B cell (primary cell): ENCODE measurements at regions not wholly inside any gene's neighbourhood (a gene's known extent, or its start where the extent isn't known, plus 50 kb on each side); places are given as distances from the start of the nearest gene placed in this dataset.

Experiments used
- ATAC-seq: fragments of 200-7000 bp; cut with Tn5 transposase; one replicate; pipeline ENCODE4 v1.10.0; 2021; ENCODE audit warnings: low read depth, mild to moderate bottlenecking, moderate number of reproducible peaks, moderate library complexity
- CTCF ChIA-PET: fragments of 350-600 bp; sonication (Branson Sonifier 250); formaldehyde crosslinking; loops from one replicate; lab custom pipeline; 2021; ENCODE audit warnings: antibody characterized with exemption, inconsistent platforms; lab: Charles Lee
- POLR2A ChIA-PET: fragments of 350-600 bp; sonication (Branson Sonifier 250); formaldehyde crosslinking; loops from one replicate; lab custom pipeline; 2021; ENCODE audit warnings: antibody characterized with exemption; lab: Charles Lee
- DNase-seq: peaks from one replicate; pipeline ENCODE4 v3.0.0; 2013
- H2AFZ ChIP-seq: 2 replicates; pipeline ENCODE4 v1.6.1; 2012; ENCODE audit warnings: mild to moderate bottlenecking, low read depth, low read length; ENCODE audit not compliant: insufficient read depth, poor library complexity, severe bottlenecking
- H3K27ac ChIP-seq, 2 donors: 1 replicate in 1 of 2; 2 replicates in 1 of 2; pipeline ENCODE4 v1.5.1; 2012 to 2013; ENCODE audit warnings: low read length in 2 of 2, mild to moderate bottlenecking in 2 of 2, moderate library complexity in 1 of 2
- H3K27me3 ChIP-seq, 4 experiments: fragments of 200-600 bp in 1 of 4; sonication (generic) in 1 of 4; replicated peaks in 1 of 4; 1 replicate in 2 of 4; 2 replicates in 2 of 4; pipeline versions ENCODE4 v1.6.1 to v1.7.0; 2013 to 2016; ENCODE audit warnings: low read length in 3 of 4, mild to moderate bottlenecking in 2 of 4, mixed read lengths in 1 of 4, moderate library complexity in 1 of 4; ENCODE audit not compliant: insufficient read depth in 4 of 4, control insufficient read depth in 3 of 4; ENCODE audit errors: control extremely low read depth in 1 of 4
- H3K36me3 ChIP-seq, 2 experiments: replicated peaks in 1 of 2; 1 replicate in 1 of 2; 2 replicates in 1 of 2; pipeline versions ENCODE4 v1.6.1 to v1.7.1; 2013; ENCODE audit warnings: low read length in 1 of 2; ENCODE audit not compliant: insufficient read depth in 2 of 2, control insufficient read depth in 1 of 2; ENCODE audit errors: control extremely low read depth in 1 of 2, extremely low read depth in 1 of 2
- H3K4me1 ChIP-seq, 2 donors: fragments of 200-600 bp in 1 of 2; sonication (generic) in 1 of 2; 1 replicate in 1 of 2; 2 replicates in 1 of 2; pipeline versions ENCODE4 v1.5.1 to v1.6.1; 2013 to 2017; ENCODE audit warnings: low read length in 2 of 2; ENCODE audit not compliant: control insufficient read depth in 2 of 2, insufficient read depth in 2 of 2
- H3K4me2 ChIP-seq: replicated peaks from 2 replicates; pipeline ENCODE3; 2012; ENCODE audit warnings: mild to moderate bottlenecking, low read depth, low read length; ENCODE audit not compliant: poor library complexity, severe bottlenecking
- H3K4me3 ChIP-seq, 5 experiments: fragments of 200-600 bp in 1 of 5; sonication (generic) in 1 of 5; 1 replicate in 3 of 5; 2 replicates in 2 of 5; pipeline versions ENCODE4 v1.5.1 to v1.7.0; 2011 to 2016; ENCODE audit warnings: low read length in 4 of 5, mild to moderate bottlenecking in 4 of 5, low read depth in 2 of 5, control low read depth in 1 of 5, moderate library complexity in 1 of 5; ENCODE audit not compliant: insufficient read depth in 1 of 5; ENCODE audit errors: control extremely low read depth in 1 of 5, extremely low read depth in 1 of 5
- H3K79me2 ChIP-seq: fragments of 200-600 bp; sonication (generic); one replicate; pipeline ENCODE4 v1.6.0; 2016; ENCODE audit warnings: low read length; ENCODE audit not compliant: control insufficient read depth, insufficient read depth
- H3K9ac ChIP-seq: fragments of 200-600 bp; sonication (generic); 2 replicates; pipeline ENCODE4 v1.6.1; 2017; ENCODE audit warnings: mild to moderate bottlenecking, low read length, moderate library complexity
- H3K9me3 ChIP-seq, 3 donors: one replicate each; pipeline versions ENCODE4 v1.6.1 to v1.7.1; 2013; ENCODE audit warnings: low read length in 2 of 3; ENCODE audit not compliant: control insufficient read depth in 2 of 3, insufficient read depth in 1 of 3; ENCODE audit errors: control extremely low read depth in 1 of 3
- H4K20me1 ChIP-seq: 2 replicates; pipeline ENCODE4 v1.6.0; 2012; ENCODE audit warnings: mild to moderate bottlenecking, low read length; ENCODE audit not compliant: insufficient read depth, control insufficient read depth, poor library complexity, severe bottlenecking
- H3K27ac Mint-ChIP-seq: one replicate; pipeline ENCODE4 v1.8.0; 2021; ENCODE audit warnings: mixed read lengths
- H3K27me3 Mint-ChIP-seq: one replicate; pipeline ENCODE4 v1.8.0; 2021; ENCODE audit warnings: mixed read lengths
- H3K4me1 Mint-ChIP-seq: one replicate; pipeline ENCODE4 v1.8.0; 2021; ENCODE audit warnings: mixed read lengths
- H3K4me3 Mint-ChIP-seq: one replicate; pipeline ENCODE4 v1.8.0; 2021; ENCODE audit warnings: mixed read lengths
- H3K9me3 Mint-ChIP-seq: one replicate; pipeline ENCODE4 v1.8.0; 2022; ENCODE audit warnings: mixed read lengths; ENCODE audit not compliant: insufficient read depth
- CTCF ChIP-seq: fragments of 200-600 bp; IDR thresholded peaks from one replicate; pipeline ENCODE4 v1.8.0; 2022; ENCODE audit warnings: antibody characterized with exemption, mild to moderate bottlenecking
- EZH2 ChIP-seq: IDR thresholded peaks from 2 replicates; pipeline ENCODE4 v1.6.1; 2012; ENCODE audit warnings: borderline replicate concordance, low read depth, mild to moderate bottlenecking, moderate library complexity, low read length; ENCODE audit not compliant: insufficient read depth, poor library complexity, severe bottlenecking
- WGBS: methylation state at CpG from one replicate; pipeline ENCODE4 v1.1.5; 2013; ENCODE audit warnings: missing lambda C conversion rate; ENCODE audit not compliant: insufficient coverage; 5-methylcytosine and 5-hydroxymethylcytosine counted together
- intact Hi-C: fragments of 100-400 bp; cut with micrococcal nuclease; formaldehyde crosslinking; loops from one replicate; pipeline ENCODE4 v1.10.0; 2022

DNA sequence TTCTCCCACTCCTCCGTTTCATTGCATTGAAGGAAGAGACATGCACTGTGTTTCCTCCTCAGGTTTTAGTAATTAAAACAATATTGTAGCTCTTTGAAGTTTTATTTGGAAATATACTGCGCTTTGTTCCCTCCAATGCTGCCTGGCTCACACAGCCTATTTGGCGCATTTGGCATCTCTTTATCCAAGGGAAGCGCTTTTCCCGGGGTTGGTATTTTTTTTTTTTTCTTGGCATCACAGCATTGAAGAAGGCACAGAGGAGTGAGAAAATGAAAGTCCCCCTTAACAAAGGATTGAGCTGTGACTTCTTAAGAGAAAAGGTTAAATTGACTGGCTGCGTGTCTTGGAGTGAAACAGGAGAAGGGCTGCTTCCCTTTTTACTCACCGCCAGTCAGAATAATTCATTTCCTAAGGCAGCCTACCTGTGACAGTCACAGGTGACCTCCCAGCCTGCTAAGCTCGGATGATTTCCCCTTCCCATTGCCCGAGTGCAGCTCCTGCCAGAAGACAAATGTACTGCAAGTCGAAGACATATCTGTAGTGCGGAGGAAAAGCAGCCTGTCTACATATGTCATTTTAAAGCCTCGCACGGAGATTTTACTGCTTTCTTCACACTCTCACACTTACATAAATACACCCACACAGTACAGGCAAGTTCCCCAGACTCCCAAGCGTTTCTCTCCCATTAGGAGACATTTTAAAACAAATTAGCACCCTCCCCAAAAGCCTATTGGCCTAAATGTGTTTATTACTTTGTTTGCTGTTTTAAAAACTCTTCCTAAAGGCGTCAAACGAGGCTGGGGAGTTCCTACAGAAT, 665.5 kb upstream of the ZNF608 start:
- peak overlapping the region; percentile 42 for H3K4me2 ChIP-seq
- no peaks in the 10 kb centered on the region for H3K36me3 ChIP-seq
- no peaks in the 10 kb centered on the region for H3K9me3 ChIP-seq
- H3K4me1 ChIP-seq, result peaks cover 20 to 23% of the 10 kb centered on the region in 2 donors
- H3K4me1 Mint-ChIP-seq, result peaks cover 40% of the 10 kb centered on the region
- peaks cover 2% of the 10 kb centered on the region for H3K9me3 Mint-ChIP-seq
- CTCF ChIA-PET, result interaction anchor here (0.7 kb wide), 1 partner anchor 1356 kb away, joined by 3 read pairs; no protein-coding TSS in a partner anchor
- intact Hi-C loops, result no loop called here
- DNase-seq (peak; percentile 50), ATAC-seq (no peak)
- H2AFZ ChIP-seq, result no peak overlapping the region
- no peaks in the 10 kb centered on the region for H3K27me3 ChIP-seq
- no peak overlapping the region for H3K27ac Mint-ChIP-seq
- H4K20me1 ChIP-seq, result no peaks in the 10 kb centered on the region
- no peaks in the 10 kb centered on the region for H3K27me3 Mint-ChIP-seq
- POLR2A ChIA-PET, result interaction anchor here (0.7 kb wide), 1 partner anchor 1100 kb away, joined by 4 read pairs; no protein-coding TSS in a partner anchor
- TF ChIP-seq EZH2 (no peak), CTCF (no peak)
- H3K79me2 ChIP-seq, result no peaks in the 10 kb centered on the region
- H3K4me3 Mint-ChIP-seq, result peak overlapping the region; percentile 64
- no peak overlapping the region for H3K27ac ChIP-seq
- H3K4me3 ChIP-seq, result no peak overlapping the region
- 48% methylated on average over 10 of the region's 16 CpGs for WGBS
- no peak overlapping the region for H3K9ac ChIP-seq
